Activated T-helper 1 cell treated with anti-CD3 and anti-CD28 coated beads, Interleukin-2, amount 50 U/mL, for 16 hours (primary cell): ENCODE measurements at regions not wholly inside any gene's neighbourhood (a gene's known extent, or its start where the extent isn't known, plus 50 kb on each side); places are given as distances from the start of the nearest gene placed in this dataset.
"Not testable (repeated sequence)": the region's sequence is repeated elsewhere in the genome, so short reads cannot be mapped to it uniquely, and the experiment has no call there.

ENCODE experiments used
- DNase-seq, 2 donors: peaks; one replicate each; pipeline ENCODE4 v3.0.0-alpha.2; 2020; ENCODE audit warnings: low read depth in 1 of 2, low spot score in 1 of 2

GRCh38 chr3:43236008-43236407 is 50.3 kb upstream of the SNRK start:
- DNase-seq: no peak

- DNase-seq: no peak
Observed at GRCh38 chr3:43233062-43233461, 53.3 kb upstream of the SNRK start.

GRCh38 chr3:43231276-43232000 is 54.9 kb upstream of the SNRK start:
- DNase-seq: no peak

GRCh38 chr3:43229865-43230264 is 56.5 kb upstream of the SNRK start:
- DNase-seq: not testable (repeated sequence)

- DNase-seq: not testable (repeated sequence)
Observed at GRCh38 chr3:43227685-43228084, 58.7 kb upstream of the SNRK start.

- DNase-seq: no peak
Observed at GRCh38 chr3:43224405-43225073, 61.8 kb upstream of the SNRK start.

- DNase-seq: no peak
Observed at GRCh38 chr3:43223670-43224364, 62.5 kb upstream of the SNRK start.

GRCh38 chr3:43222590-43222989 is 63.8 kb upstream of the SNRK start:
- no peak for DNase-seq

GRCh38 chr3:43221076-43221475 is 65.3 kb upstream of the SNRK start:
- DNase-seq: no peak

- no peak for DNase-seq
Observed at GRCh38 chr3:43219616-43220015, 66.7 kb upstream of the SNRK start.

GRCh38 chr3:43218921-43219320 is 67.4 kb upstream of the SNRK start:
- no peak for DNase-seq

GRCh38 chr3:43218156-43218555 is 68.2 kb upstream of the SNRK start:
- DNase-seq: no peak

GRCh38 chr3:43217633-43218032 is 68.7 kb upstream of the SNRK start:
- no peak for DNase-seq

- DNase-seq: no peak
Observed at GRCh38 chr3:43217206-43217605, 69.1 kb upstream of the SNRK start.

GRCh38 chr3:43215663-43216275 is 70.6 kb upstream of the SNRK start:
- DNase-seq: no peak

GRCh38 chr3:43215138-43215537 is 71.2 kb upstream of the SNRK start:
- no peak for DNase-seq

- no peak for DNase-seq
Observed at GRCh38 chr3:43214616-43215015, 71.7 kb upstream of the SNRK start.

- DNase-seq: no peak
Observed at GRCh38 chr3:43213631-43214030, 72.7 kb upstream of the SNRK start.

- no peak for DNase-seq
Observed at GRCh38 chr3:43212914-43213611, 73.3 kb upstream of the SNRK start.

GRCh38 chr3:43211681-43212080 is 74.7 kb upstream of the SNRK start:
- DNase-seq: no peak
